ENCODE measurements at regions not wholly inside any gene's neighbourhood (a gene's known extent, or its start where the extent isn't known, plus 50 kb on each side); places are given as distances from the start of the nearest gene placed in this dataset.
"Not testable (repeated sequence)": the region's sequence is repeated elsewhere in the genome, so short reads cannot be mapped to it uniquely, and the experiment has no call there.

DNA sequence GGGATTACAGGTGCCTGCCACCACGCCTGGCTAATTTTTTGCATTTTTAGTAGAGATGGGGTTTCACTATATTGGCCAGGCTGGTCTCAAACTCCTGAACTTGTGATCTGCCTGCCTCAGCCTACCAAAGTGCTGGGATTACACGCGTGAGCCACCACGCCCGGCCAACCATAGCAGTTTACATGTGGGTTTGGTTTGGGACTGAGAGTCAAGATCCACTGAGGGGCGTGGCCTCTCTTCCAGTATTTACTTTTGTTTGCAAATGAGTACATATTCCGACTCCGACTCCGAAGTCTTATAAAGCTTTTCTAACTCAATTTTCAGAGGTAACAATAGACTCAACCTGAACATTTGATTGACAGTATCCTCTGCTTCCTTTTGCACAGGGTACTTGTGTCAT lies 135.4 kb downstream of the LRIG2 start:
- TF ChIP-seq, protein P1, sequence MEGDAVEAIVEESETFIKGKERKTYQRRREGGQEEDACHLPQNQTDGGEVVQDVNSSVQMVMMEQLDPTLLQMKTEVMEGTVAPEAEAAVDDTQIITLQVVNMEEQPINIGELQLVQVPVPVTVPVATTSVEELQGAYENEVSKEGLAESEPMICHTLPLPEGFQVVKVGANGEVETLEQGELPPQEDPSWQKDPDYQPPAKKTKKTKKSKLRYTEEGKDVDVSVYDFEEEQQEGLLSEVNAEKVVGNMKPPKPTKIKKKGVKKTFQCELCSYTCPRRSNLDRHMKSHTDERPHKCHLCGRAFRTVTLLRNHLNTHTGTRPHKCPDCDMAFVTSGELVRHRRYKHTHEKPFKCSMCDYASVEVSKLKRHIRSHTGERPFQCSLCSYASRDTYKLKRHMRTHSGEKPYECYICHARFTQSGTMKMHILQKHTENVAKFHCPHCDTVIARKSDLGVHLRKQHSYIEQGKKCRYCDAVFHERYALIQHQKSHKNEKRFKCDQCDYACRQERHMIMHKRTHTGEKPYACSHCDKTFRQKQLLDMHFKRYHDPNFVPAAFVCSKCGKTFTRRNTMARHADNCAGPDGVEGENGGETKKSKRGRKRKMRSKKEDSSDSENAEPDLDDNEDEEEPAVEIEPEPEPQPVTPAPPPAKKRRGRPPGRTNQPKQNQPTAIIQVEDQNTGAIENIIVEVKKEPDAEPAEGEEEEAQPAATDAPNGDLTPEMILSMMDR (IDR thresholded peaks at IDR 0.05), result not testable (repeated sequence)
- TF ChIP-seq, protein P2, sequence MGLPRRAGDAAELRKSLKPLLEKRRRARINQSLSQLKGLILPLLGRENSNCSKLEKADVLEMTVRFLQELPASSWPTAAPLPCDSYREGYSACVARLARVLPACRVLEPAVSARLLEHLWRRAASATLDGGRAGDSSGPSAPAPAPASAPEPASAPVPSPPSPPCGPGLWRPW (IDR thresholded peaks at IDR 0.05), result not testable (repeated sequence)
- TF ChIP-seq CEBPB (IDR thresholded peaks at IDR 0.05); RFX5 (IDR thresholded peaks at IDR 0.05); SMC3 (IDR thresholded peaks at IDR 0.05); MYC (IDR thresholded peaks at IDR 0.05; ENCODE audit: borderline replicate concordance, low read length): not testable (repeated sequence)
- TF ChIP-seq, protein P3, sequence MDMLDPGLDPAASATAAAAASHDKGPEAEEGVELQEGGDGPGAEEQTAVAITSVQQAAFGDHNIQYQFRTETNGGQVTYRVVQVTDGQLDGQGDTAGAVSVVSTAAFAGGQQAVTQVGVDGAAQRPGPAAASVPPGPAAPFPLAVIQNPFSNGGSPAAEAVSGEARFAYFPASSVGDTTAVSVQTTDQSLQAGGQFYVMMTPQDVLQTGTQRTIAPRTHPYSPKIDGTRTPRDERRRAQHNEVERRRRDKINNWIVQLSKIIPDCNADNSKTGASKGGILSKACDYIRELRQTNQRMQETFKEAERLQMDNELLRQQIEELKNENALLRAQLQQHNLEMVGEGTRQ (IDR thresholded peaks at IDR 0.05), result not testable (repeated sequence)
